ENCODE measurements at regions not wholly inside any gene's neighbourhood (a gene's known extent, or its start where the extent isn't known, plus 50 kb on each side); places are given as distances from the start of the nearest gene placed in this dataset.
"Not testable (repeated sequence)": the region's sequence is repeated elsewhere in the genome, so short reads cannot be mapped to it uniquely, and the experiment has no call there.

DNA sequence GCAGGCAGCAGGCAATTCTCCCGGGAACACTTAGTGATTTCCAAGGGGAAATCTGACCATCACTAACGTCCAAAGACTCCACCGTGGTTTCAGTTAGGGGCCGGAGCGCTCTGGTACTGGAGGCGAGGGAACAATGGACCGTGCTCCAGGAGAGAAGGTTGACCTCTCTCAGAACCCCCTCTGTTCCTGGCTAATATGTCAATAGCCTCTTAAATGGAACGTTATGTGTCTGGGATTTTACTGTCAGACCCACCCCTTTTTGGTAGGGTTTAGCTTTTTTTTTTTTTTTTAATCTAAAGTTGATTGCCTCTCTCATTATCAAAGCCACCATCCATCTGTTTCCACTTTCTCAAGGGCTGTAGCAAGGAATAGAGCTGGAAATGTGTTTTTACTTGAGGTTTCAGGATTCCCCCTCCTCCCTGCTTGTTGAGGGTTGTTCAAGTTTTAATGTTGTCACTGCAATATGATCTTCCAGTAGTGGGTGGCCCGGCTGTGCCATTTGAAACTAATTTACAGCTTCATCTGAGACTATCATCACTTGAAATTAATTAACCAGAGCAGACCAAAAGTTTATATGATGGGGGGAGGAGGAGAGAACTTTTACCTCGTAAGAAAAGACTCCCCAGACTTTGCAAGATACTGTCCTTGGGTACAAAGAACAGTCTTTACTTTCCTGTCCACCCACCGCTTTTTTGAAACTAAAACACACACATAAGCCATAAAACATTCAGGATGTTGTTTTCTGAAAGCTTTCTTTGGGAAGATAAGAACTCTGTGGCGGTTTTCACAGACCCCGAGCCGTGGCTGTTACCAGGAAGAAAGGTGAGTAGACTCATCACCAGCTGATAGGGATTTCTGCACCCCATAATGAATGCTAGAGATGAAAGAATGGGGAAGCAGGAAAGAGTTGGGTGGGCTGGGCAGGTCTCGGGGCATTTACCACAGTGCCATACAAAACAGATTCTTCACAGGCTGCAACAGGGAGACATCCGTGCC, 187.8 kb downstream of the UACA start:
- Histone ChIP-seq H3K36me3 (ENCODE audit: low read depth, missing control alignments) (no peaks in the 10 kb centered on the region), H3K27me3 (no peaks in the 10 kb centered on the region), H3K9me3 (no peaks in the 10 kb centered on the region), H3K27ac (no peak overlapping the region), H3K4me1 (no peaks in the 10 kb centered on the region), H3K4me3 (no peak overlapping the region)
- intact Hi-C loops (cut with DNase I; ENCODE audit: low total_unique reads) = no loop called here
- TF ChIP-seq POLR2A (IDR thresholded peaks at IDR 0.05) = no peak
- TF ChIP-seq, protein P1, sequence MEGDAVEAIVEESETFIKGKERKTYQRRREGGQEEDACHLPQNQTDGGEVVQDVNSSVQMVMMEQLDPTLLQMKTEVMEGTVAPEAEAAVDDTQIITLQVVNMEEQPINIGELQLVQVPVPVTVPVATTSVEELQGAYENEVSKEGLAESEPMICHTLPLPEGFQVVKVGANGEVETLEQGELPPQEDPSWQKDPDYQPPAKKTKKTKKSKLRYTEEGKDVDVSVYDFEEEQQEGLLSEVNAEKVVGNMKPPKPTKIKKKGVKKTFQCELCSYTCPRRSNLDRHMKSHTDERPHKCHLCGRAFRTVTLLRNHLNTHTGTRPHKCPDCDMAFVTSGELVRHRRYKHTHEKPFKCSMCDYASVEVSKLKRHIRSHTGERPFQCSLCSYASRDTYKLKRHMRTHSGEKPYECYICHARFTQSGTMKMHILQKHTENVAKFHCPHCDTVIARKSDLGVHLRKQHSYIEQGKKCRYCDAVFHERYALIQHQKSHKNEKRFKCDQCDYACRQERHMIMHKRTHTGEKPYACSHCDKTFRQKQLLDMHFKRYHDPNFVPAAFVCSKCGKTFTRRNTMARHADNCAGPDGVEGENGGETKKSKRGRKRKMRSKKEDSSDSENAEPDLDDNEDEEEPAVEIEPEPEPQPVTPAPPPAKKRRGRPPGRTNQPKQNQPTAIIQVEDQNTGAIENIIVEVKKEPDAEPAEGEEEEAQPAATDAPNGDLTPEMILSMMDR (IDR thresholded peaks at IDR 0.05) = no peak
- no peak for DNase-seq
- 56 to 57% methylated on average over 16 of the region's 16 CpGs for WGBS, 2 donors

DNA sequence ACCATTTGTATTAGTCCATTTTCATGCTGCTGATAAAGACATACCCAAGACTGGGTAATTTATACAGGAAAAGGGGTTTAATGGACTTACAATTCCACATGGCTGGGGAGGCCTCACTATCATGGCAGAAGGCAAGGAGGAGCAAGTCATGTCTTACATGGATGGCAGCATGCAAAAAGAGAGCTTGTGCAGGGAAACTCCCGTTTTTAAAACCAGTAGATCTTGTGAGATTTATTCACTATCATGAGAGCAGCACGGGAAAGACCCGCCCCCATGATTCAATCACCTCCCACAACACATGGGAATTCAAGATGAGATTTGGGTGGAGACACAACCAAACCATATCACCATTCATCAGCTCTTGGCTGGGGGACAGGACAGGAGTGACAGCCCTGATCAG, 189.0 kb downstream of the UACA start:
- H3K9me3 ChIP-seq; H3K27me3 ChIP-seq; H3K36me3 ChIP-seq (ENCODE audit: low read depth, missing control alignments); DNase-seq; H3K4me1 ChIP-seq; H3K4me3 ChIP-seq; intact Hi-C loops (cut with DNase I; ENCODE audit: low total_unique reads); H3K27ac ChIP-seq: not testable (repeated sequence)
- WGBS, 2 donors = 88 to 91% methylated on average over 3 of the region's 3 CpGs

DNA sequence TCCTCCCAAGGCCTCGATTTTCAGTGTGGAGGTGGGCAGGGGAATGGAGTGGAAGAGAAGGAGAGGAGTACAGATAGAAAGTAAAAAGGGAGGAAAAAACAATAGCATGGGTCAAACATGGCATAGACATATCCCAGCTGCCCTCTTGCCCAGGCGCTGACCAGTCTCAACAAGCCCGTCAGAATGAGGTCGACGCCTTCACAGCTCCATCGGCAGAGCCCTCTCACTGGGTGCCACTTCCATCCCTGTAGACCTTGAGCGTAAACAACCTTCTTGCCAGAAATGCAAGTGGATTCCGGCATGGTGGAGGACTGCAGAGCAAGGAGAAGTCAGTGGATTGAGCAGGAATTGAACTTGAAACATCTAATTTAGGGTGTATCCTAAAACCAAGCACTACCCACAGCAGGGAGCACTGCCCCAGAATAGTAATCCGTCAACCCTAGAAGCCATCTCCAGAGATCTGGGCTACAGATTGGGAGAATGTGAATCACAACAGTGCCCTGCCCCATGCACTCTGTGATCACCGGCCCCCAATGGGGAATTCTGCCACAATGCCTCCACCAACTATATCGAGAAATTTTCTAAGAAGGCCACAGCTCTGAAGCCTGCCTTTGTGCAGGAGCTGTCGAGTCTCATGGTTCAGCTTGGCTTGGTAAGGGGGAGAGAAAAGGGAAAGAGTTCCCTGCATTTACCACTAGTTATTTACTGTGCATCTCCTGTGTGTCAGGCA, 190.1 kb downstream of the UACA start:
- Histone ChIP-seq H3K27ac (no peak overlapping the region), H3K27me3 (no peaks in the 10 kb centered on the region), H3K9me3 (no peaks in the 10 kb centered on the region), H3K36me3 (ENCODE audit: low read depth, missing control alignments) (no peaks in the 10 kb centered on the region), H3K4me3 (no peak overlapping the region), H3K4me1 (no peaks in the 10 kb centered on the region)
- intact Hi-C loops (cut with DNase I; ENCODE audit: low total_unique reads) = no loop called here
- no peak for DNase-seq
- TF ChIP-seq, protein P1 (IDR thresholded peaks at IDR 0.05) = no peak
- no peak for TF ChIP-seq POLR2A (IDR thresholded peaks at IDR 0.05)
- WGBS, 2 donors = 92 to 94% methylated on average over 12 of the region's 12 CpGs

DNA sequence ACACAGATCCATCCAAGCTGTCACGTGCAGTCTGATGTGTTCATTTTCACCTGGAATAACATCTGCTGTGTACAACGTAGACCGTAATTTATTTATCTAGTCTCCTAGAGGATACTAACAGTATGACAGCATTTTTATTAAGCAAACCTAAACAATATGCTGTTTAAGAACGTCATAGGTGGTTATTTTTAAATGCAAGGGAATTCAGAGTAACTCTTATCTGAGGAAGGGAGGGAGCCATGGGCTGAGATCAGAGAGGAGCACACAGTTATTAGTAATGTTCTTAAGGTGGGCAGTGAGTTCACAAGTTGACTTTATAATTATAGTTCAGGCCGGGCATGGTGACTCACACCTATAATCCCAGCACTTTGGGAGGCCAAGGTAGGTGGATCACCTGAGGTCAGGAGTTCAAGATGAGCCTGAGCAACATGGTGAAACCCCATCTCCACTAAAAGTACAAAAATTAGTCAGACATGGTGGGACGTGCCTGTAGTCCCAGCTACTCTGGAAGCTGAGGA, 193.6 kb downstream of the UACA start:
- intact Hi-C loops (cut with DNase I; ENCODE audit: low total_unique reads) = no loop called here
- 75 to 77% methylated on average over 6 of the region's 6 CpGs for whole genome bisulfite sequencing, 2 donors
- H3K4me1 ChIP-seq = no peaks in the 10 kb centered on the region
- DNase-seq = no peak
- TF ChIP-seq, protein P1 (IDR thresholded peaks at IDR 0.05) = no peak
- no peak for TF ChIP-seq POLR2A (IDR thresholded peaks at IDR 0.05)
- H3K27me3 ChIP-seq = no peaks in the 10 kb centered on the region
- H3K36me3 ChIP-seq (ENCODE audit: low read depth, missing control alignments) = no peaks in the 10 kb centered on the region
- no peak overlapping the region for H3K4me3 ChIP-seq
- H3K9me3 ChIP-seq = no peaks in the 10 kb centered on the region
- H3K27ac ChIP-seq = no peak overlapping the region

DNA sequence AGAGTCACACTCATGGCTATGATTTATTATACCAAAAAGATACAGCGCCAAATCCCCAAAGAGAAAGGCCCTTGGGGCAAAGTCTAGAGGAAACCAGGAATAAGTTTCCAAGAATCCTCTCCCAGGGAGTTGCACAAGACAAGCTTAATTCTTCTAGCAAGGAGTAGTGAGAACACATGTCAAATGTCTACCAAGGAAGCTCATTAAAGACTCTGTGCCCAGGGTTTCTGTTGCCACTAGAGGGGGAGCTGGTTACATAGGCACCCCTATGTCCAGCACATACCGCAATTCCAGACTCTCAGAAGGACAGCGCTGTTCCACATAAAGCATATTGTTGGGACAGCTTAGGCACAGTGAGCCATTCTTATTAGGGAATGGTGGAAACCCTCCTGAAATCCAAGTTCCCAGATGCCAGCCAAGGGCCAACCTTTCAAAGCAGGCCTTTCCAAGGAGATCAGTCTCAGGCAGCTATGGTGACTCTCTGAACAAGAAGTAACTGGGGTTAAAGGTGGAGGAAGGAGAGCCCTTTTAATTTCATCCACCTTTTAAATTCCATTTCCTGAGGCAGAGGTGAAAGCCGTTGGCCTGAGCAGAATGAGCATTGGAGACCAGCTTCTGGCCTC, 194.2 kb downstream of the UACA start:
- DNase-seq = no peak
- no peak overlapping the region for H3K4me3 ChIP-seq
- no peak for TF ChIP-seq POLR2A (IDR thresholded peaks at IDR 0.05)
- TF ChIP-seq, protein P1 (IDR thresholded peaks at IDR 0.05) = no peak
- intact Hi-C loops (cut with DNase I; ENCODE audit: low total_unique reads) = no loop called here
- 82 to 88% methylated on average over 4 of the region's 4 CpGs for WGBS, 2 donors
- H3K9me3 ChIP-seq = no peaks in the 10 kb centered on the region
- no peaks in the 10 kb centered on the region for H3K4me1 ChIP-seq
- H3K27ac ChIP-seq = no peak overlapping the region
- H3K27me3 ChIP-seq = no peaks in the 10 kb centered on the region
- H3K36me3 ChIP-seq (ENCODE audit: low read depth, missing control alignments) = no peaks in the 10 kb centered on the region
